ENCODE measurements at regions not wholly inside any gene's neighbourhood (a gene's known extent, or its start where the extent isn't known, plus 50 kb on each side); places are given as distances from the start of the nearest gene placed in this dataset.

GRCh38 chrX:94576367-94577004, 902.5 kb downstream of the FAM133A start:
- TF ChIP-seq CTCF (IDR thresholded peaks at IDR 0.05) (peak in 3 of 12 donors; percentile 13 to 43 (median 14)), POLR2A (IDR thresholded peaks at IDR 0.05) (no peak)
